NK-92 (cell line): ENCODE measurements at regions not wholly inside any gene's neighbourhood (a gene's known extent, or its start where the extent isn't known, plus 50 kb on each side); places are given as distances from the start of the nearest gene placed in this dataset.
"Not testable (repeated sequence)": the region's sequence is repeated elsewhere in the genome, so short reads cannot be mapped to it uniquely, and the experiment has no call there.

Experiments used
- DNase-seq: peaks from one replicate; lab custom pipeline; 2025; ENCODE audit not compliant: unreplicated experiment; lab: John Stamatoyannopoulos, UW

GRCh38 chr10:28354511-28354910 is 51.6 kb upstream of the MPP7 start:
- no peak for DNase-seq

GRCh38 chr10:28355376-28355775 is 52.5 kb upstream of the MPP7 start:
- no peak for DNase-seq

GRCh38 chr10:28359334-28359733 is 56.5 kb upstream of the MPP7 start:
- DNase-seq = no peak

- DNase-seq = no peak
These were observed 57.3 kb upstream of the MPP7 start for GRCh38 chr10:28360175-28360574.

- DNase-seq = no peak
These were observed 60.5 kb upstream of the MPP7 start for GRCh38 chr10:28363376-28363775.

- DNase-seq = no peak
These were observed 63.0 kb upstream of the MPP7 start for GRCh38 chr10:28365840-28366239.

GRCh38 chr10:28366994-28367393 is 64.1 kb upstream of the MPP7 start:
- DNase-seq = no peak

GRCh38 chr10:28367413-28367812 is 64.5 kb upstream of the MPP7 start:
- DNase-seq = no peak

GRCh38 chr10:28367929-28368484 is 65.1 kb upstream of the MPP7 start:
- DNase-seq = no peak

- no peak for DNase-seq
These were observed 67.4 kb upstream of the MPP7 start for GRCh38 chr10:28370107-28370835.

- DNase-seq = not testable (repeated sequence)
These were observed 68.8 kb upstream of the MPP7 start for GRCh38 chr10:28371638-28372037.

GRCh38 chr10:28374036-28374435 is 71.2 kb upstream of the MPP7 start:
- DNase-seq = no peak

GRCh38 chr10:28375399-28376354 is 72.8 kb upstream of the MPP7 start:
- no peak for DNase-seq

- DNase-seq = no peak
These were observed 76.2 kb upstream of the MPP7 start for GRCh38 chr10:28378986-28379585.

- DNase-seq = no peak
These were observed 78.6 kb upstream of the MPP7 start for GRCh38 chr10:28381466-28381865.

- DNase-seq = peak; percentile 9
These were observed 79.1 kb upstream of the MPP7 start for GRCh38 chr10:28381903-28382347.

- no peak for DNase-seq
These were observed 79.8 kb upstream of the MPP7 start for GRCh38 chr10:28382525-28383269.

- no peak for DNase-seq
These were observed 81.7 kb upstream of the MPP7 start for GRCh38 chr10:28384557-28384956.

- no peak for DNase-seq
These were observed 83.1 kb upstream of the MPP7 start for GRCh38 chr10:28385748-28386502.

GRCh38 chr10:28386503-28386868 is 83.6 kb upstream of the MPP7 start:
- DNase-seq = no peak
